HuH-7.5 (cell line): ENCODE measurements at regions not wholly inside any gene's neighbourhood (a gene's known extent, or its start where the extent isn't known, plus 50 kb on each side); places are given as distances from the start of the nearest gene placed in this dataset.
A peak's percentile ranks its signal among the peaks of the same experiment; 100 is the strongest.
"Not testable (repeated sequence)": the region's sequence is repeated elsewhere in the genome, so short reads cannot be mapped to it uniquely, and the experiment has no call there.

Source experiments
- DNase-seq: peaks from one replicate; pipeline ENCODE4 v3.0.0; 2011; ENCODE audit warnings: low spot score

DNA sequence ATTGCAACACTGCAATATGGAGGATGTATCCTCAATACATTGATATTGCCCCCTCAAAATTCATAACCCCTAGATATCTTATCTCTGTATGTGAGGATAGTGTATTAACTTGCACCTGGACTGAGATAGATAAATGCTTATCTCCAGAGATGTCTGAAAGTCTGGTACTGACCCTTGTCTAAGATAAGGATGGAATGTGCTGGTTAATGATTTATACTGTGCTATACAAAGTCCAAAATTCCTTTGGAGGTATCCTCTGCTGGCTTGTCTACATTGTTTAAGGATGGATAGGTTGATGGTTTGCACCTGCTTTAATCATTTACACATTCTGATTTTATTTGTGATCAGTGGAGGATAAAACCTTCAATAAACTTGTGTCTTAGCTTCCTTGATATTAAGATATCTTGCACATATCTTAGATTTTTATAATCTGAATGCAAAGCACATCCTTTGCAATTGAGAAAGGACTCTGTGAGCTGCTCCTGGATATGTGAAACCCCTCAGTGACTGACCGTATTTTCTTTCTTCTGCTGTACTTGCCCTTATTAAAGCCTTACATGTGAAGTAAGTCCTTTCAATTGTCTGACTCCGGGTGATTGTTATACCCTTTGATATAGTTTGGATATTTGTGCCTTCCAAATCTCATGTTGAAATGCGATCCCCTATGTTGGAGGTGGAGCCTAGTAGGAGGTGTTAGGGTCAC, 430.3 kb upstream of the MAOA start:
- DNase-seq: peak; percentile 3

DNA sequence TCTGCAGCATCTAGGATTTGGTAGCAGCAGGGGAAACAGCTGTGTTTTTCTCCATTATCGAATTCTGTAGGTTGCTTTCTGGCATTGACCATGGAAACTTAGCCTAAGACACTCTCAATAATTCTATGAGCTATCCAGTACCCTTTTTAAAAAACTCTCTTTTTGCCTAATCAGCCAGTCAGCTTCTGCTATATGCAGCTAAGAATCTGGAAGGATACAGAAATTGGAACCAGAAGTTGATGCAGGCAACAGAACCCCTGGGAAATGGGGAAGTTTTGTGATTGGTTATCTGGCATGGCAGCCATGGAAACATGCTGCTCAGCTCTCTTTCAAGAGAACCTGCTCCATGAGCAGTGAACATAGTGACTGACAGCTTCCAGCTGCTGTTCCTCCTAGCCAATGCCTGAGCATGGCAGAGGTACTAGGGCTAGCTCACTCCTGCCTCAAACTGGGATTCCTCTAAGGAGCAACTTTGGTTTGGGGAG, 417.6 kb upstream of the MAOA start:
- DNase-seq: no peak

DNA sequence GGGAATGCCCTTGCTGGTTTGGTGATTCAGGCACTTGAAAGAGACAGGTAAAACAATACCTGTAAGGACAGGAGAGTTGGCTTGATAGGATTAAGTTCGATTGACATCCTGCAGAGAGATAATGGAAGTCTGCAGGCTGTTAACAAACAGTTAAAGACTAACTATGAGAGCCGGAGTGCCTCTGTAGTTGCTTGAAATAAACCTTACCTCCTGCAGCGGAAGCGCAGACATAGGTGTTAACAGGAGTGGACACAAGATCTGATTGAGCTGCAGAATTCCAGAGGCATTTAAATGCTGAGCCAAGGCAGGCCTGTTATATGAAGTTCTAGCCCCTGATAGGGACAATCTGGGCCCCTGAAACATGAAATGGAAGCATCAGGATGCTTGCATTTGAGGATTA, 416.7 kb upstream of the MAOA start:
- no peak for DNase-seq

DNA sequence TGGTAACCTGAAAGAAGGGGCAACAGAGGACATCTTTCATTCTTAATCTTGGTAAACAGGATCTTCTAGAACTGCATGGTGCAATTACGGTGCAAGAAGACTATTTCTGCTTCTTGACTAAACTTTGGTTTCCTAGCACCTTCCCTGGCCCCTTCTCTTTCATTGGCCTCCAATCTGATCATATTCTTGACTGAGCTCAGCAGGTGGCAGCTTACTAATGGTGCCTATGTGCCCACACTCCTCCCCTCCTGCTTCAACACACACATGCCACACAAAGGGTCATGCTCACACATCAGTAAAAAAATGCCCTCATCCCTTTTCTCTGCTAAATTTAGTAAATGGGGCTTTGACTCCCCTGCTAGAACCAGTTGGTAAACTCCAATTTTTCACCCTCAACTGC, 400.5 kb upstream of the MAOA start:
- DNase-seq: no peak

GRCh38 chrX:43266487-43266886, 389.6 kb upstream of the MAOA start:
- no peak for DNase-seq

DNA sequence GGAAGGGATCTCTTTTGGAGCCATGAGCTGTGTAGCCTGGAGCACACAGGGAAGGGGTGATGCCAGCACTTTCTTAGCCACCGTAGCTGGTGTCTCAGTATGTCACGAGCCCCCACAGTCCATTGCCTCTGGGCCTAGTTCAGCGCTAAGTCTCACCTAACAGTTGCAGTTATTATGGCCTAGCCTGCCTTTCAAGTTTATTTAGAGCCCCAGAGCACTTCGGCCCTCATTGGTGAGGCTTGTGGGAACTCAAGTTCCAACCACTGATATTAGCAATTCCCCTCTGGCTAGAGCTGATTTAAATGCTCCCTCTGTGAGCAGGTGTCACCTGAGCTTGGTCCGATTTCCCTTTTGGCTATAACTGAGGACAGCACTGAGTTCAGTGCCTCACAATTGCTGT, 388.4 kb upstream of the MAOA start:
- DNase-seq: no peak

- DNase-seq: no peak
Measured at GRCh38 chrX:43269201-43269600, 386.9 kb upstream of the MAOA start.

- no peak for DNase-seq
Measured at GRCh38 chrX:43277879-43278278, 378.2 kb upstream of the MAOA start.

DNA sequence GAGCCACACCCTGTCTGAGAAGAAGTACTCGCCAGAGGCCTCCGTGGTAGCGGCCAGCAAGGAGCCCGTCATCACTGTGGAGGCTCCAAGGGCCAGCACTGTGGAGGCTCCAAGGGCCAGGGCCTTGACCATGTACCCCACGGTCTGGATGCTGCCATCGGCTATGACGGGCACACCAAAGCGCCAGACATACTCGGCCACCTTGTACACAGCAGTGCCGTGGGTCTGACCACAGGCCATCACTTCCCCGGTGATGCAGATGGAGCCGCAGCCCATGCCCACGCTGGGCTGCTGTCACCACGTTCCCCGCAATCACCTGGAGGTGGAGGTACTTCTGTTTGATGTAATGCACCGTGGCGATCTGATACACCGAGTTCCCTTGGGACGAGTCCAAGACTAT, 377.7 kb upstream of the MAOA start:
- no peak for DNase-seq

GRCh38 chrX:43279341-43279808, 376.7 kb upstream of the MAOA start:
- DNase-seq: no peak

- DNase-seq: no peak
Measured at GRCh38 chrX:43283187-43283586, 372.9 kb upstream of the MAOA start.

GRCh38 chrX:43311625-43312024, 344.5 kb upstream of the MAOA start:
- not testable (repeated sequence) for DNase-seq

GRCh38 chrX:43313035-43313434, 343.1 kb upstream of the MAOA start:
- no peak for DNase-seq

DNA sequence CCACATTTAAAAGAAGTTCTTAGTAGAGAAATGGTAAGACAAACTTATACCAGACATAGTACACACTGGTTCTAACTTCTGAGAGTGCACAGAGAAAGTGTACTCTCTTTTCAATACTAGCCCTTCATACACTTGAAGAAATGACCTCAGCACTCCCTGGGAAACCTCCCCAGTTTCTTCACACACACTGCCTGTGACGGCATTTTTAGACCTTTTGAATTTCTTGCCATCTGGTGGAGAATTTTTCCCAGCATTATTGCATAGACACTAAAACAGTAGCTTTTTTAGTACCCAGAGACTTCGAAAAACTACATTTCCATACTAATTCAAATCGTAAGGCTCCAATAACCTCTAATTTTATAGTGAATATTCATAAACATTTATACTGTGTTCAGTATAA, 341.6 kb upstream of the MAOA start:
- DNase-seq: no peak

GRCh38 chrX:43315622-43316021, 340.5 kb upstream of the MAOA start:
- DNase-seq: no peak

DNA sequence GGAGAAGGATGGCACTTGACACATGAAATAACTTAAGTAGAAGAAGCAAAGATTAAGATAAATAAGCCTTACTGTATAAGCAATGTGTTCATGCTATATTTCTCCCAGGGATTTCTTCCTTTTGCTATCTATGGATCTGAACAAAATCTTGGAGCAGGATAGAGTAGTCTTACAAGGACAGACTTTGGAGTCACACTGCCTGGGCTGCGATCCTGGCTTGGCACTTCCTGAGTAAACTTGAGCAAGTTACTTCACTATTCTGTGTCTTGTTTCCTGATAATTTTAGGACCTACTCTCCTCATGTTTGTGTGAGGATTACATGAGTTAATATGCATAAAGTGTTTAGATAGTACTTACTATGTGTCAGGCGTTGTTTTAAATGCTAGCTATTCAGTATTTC, 340.0 kb upstream of the MAOA start:
- DNase-seq: no peak

- no peak for DNase-seq
Measured at GRCh38 chrX:43317378-43317777, 338.7 kb upstream of the MAOA start.

DNA sequence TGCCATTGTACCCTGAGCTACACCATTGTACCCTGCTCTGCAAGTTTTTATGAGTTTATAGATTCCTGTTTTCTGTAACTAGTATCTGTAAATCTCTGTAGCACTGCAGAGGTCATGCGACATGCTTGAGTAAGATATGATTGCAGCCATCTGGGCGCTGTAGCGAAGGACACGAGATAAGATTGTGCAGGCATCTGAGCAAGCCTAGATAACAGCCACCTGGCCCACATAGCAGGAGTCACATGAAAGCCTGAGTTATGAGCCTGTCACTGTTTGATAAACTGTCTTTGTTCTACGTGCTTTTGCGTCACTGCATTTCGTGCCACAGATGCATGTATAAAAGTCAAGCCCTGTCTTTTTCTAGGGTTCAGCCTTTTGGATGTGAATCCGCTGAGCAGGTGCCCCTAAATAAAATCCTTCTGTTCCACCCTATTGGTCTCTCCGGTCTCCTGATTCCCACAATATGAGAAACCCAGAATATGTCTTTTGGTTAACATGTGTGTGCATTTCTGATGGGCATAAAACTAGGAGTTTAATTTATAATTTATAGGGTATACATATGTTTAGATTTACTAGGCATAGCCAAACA, 327.6 kb upstream of the MAOA start:
- DNase-seq: no peak

DNA sequence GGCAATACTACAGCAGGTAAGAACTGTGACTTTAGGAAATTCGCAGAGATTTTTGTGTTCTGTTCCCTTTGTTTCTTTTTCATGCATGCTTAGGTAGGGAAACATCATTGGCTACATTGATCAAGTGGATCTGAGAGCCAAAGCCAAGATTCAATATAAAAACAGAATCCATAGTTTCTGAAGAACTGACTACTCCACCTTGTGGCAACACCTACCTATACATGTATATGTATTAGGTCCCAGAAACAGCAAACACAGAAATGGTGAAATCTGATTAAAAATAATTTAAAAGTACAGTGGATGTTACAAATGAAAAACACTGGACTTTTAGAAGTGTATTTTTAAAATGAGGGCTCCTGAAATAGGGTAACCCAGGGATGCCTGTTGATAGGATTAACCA, 322.6 kb upstream of the MAOA start:
- no peak for DNase-seq

GRCh38 chrX:43345166-43345565, 310.9 kb upstream of the MAOA start:
- DNase-seq: no peak

DNA sequence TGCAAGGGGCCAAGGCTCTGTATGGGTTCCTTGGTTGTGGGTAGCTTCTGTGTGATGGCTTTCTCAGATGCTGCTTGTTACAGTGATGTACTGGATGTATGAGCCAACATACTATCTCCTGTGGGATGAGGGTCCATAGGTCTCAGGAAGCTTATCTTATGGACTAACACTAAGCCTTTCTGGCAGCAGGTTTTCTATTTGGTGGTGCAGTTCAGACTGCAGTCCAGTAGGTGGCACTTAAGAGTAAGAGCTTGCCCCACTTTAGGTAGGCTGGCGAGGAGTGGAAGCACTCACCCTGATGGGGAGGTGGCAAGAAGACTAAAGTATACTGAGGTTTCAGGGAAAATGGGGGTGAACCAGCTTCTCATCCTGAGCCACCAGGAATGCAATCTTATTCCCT, 306.7 kb upstream of the MAOA start:
- no peak for DNase-seq

- no peak for DNase-seq
Measured at GRCh38 chrX:43350935-43351334, 305.2 kb upstream of the MAOA start.

- DNase-seq: no peak
Measured at GRCh38 chrX:43357741-43358140, 298.4 kb upstream of the MAOA start.

DNA sequence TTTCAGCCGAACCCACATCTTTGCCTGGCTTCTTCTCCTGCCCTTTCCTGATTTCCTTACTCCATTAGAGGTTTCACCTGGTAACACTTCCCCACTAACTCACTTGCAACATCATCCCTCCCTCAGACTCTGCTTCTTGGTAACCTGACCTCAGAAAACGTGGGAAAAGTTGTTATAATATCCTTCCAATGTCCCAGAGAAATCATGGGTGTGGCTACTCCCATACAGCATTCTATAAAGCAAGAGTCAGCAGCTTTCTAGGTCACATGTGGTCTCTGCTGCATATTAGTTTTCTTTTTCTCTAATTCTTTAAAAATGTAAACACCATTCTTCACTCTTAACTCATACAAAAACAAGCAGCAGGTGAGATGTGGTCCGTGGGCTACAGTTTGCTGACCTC, 283.1 kb upstream of the MAOA start:
- no peak for DNase-seq
